ENCODE measurements at regions not wholly inside any gene's neighbourhood (a gene's known extent, or its start where the extent isn't known, plus 50 kb on each side); places are given as distances from the start of the nearest gene placed in this dataset.

- 34 to 39% methylated on average over 9 of the region's 9 CpGs for WGBS, 2 donors
- no peaks in the 10 kb centered on the region for H3K4me1 ChIP-seq
- no peak for TF ChIP-seq POLR2A (IDR thresholded peaks at IDR 0.05)
- TF ChIP-seq CTCF (IDR thresholded peaks at IDR 0.05) = peak; percentile 77 to 95 (median 92)
- no peak overlapping the region for H3K27ac ChIP-seq
- intact Hi-C loops (cut with DNase I; ENCODE audit: low total_unique reads) = no loop called here
- no peak overlapping the region for H3K4me3 ChIP-seq
- no peaks in the 10 kb centered on the region for H3K9me3 ChIP-seq
- H3K27me3 ChIP-seq = no peaks in the 10 kb centered on the region
- peak; percentile 89 for DNase-seq
- no peaks in the 10 kb centered on the region for H3K36me3 ChIP-seq (ENCODE audit: low read depth, missing control alignments)
Measured at GRCh38 chr7:86469680-86470295, 173.9 kb upstream of the GRM3 start.

GRCh38 chr7:86454753-86455152 lies 189.0 kb upstream of the GRM3 start:
- Histone ChIP-seq H3K27me3 (no peaks in the 10 kb centered on the region), H3K36me3 (ENCODE audit: low read depth, missing control alignments) (no peaks in the 10 kb centered on the region), H3K27ac (no peak overlapping the region), H3K4me1 (no peaks in the 10 kb centered on the region), H3K9me3 (no peaks in the 10 kb centered on the region), H3K4me3 (no peak overlapping the region)
- no peak for TF ChIP-seq CTCF (IDR thresholded peaks at IDR 0.05)
- TF ChIP-seq POLR2A (IDR thresholded peaks at IDR 0.05) = no peak
- intact Hi-C loops (cut with DNase I; ENCODE audit: low total_unique reads) = no loop called here
- WGBS, 2 donors = 79 to 83% methylated on average over 2 of the region's 2 CpGs
- no peak for DNase-seq

- no peak overlapping the region for H3K27ac ChIP-seq
- H3K36me3 ChIP-seq (ENCODE audit: low read depth, missing control alignments) = no peaks in the 10 kb centered on the region
- 92 to 100% methylated on average over 1 of the region's 1 CpG for WGBS, 2 donors
- no peak for DNase-seq
- no peaks in the 10 kb centered on the region for H3K4me1 ChIP-seq
- no peak overlapping the region for H3K4me3 ChIP-seq
- intact Hi-C loops (cut with DNase I; ENCODE audit: low total_unique reads) = no loop called here
- TF ChIP-seq POLR2A (IDR thresholded peaks at IDR 0.05) = no peak
- no peak for TF ChIP-seq CTCF (IDR thresholded peaks at IDR 0.05)
- no peaks in the 10 kb centered on the region for H3K9me3 ChIP-seq
- no peaks in the 10 kb centered on the region for H3K27me3 ChIP-seq
Measured at GRCh38 chr7:86453454-86453853, 190.3 kb upstream of the GRM3 start.

GRCh38 chr7:86448856-86449255 lies 194.9 kb upstream of the GRM3 start:
- no peak for TF ChIP-seq CTCF (IDR thresholded peaks at IDR 0.05)
- TF ChIP-seq POLR2A (IDR thresholded peaks at IDR 0.05) = no peak
- H3K36me3 ChIP-seq (ENCODE audit: low read depth, missing control alignments) = no peaks in the 10 kb centered on the region
- intact Hi-C loops (cut with DNase I; ENCODE audit: low total_unique reads) = no loop called here
- H3K27ac ChIP-seq = no peak overlapping the region
- no peak for DNase-seq
- no peaks in the 10 kb centered on the region for H3K27me3 ChIP-seq
- no peaks in the 10 kb centered on the region for H3K9me3 ChIP-seq
- no peak overlapping the region for H3K4me3 ChIP-seq
- WGBS, 2 donors = 69 to 73% methylated on average over 3 of the region's 3 CpGs
- H3K4me1 ChIP-seq = no peaks in the 10 kb centered on the region

- no peak for TF ChIP-seq CTCF (IDR thresholded peaks at IDR 0.05)
- TF ChIP-seq POLR2A (IDR thresholded peaks at IDR 0.05) = no peak
- H3K27me3 ChIP-seq = no peaks in the 10 kb centered on the region
- DNase-seq = no peak
- no peak overlapping the region for H3K4me3 ChIP-seq
- intact Hi-C loops (cut with DNase I; ENCODE audit: low total_unique reads) = no loop called here
- no peaks in the 10 kb centered on the region for H3K36me3 ChIP-seq (ENCODE audit: low read depth, missing control alignments)
- H3K9me3 ChIP-seq = no peaks in the 10 kb centered on the region
- H3K27ac ChIP-seq = no peak overlapping the region
- H3K4me1 ChIP-seq = no peaks in the 10 kb centered on the region
Measured at GRCh38 chr7:86445285-86445684, 198.4 kb upstream of the GRM3 start.
